Adipocyte (in vitro differentiated cells): ENCODE measurements at regions not wholly inside any gene's neighbourhood (a gene's known extent, or its start where the extent isn't known, plus 50 kb on each side); places are given as distances from the start of the nearest gene placed in this dataset.

Experiments used
- DNase-seq: peaks from one replicate; pipeline ENCODE4 v3.0.0-alpha.2; 2015; ENCODE audit warnings: low read depth
- H3K27me3 ChIP-seq: replicated peaks from 2 replicates; pipeline ENCODE4 v1.7.0; 2013; ENCODE audit warnings: mild to moderate bottlenecking, low read length, moderate library complexity; ENCODE audit not compliant: control insufficient read depth, insufficient read depth
- H3K36me3 ChIP-seq: 2 replicates; pipeline ENCODE4 v1.7.0; 2013; ENCODE audit warnings: low read length, mild to moderate bottlenecking, moderate library complexity; ENCODE audit not compliant: control insufficient read depth, insufficient read depth, severe bottlenecking
- H3K4me1 ChIP-seq: 2 replicates; pipeline ENCODE4 v1.7.0; 2013; ENCODE audit warnings: mild to moderate bottlenecking, low read length, moderate library complexity; ENCODE audit not compliant: control insufficient read depth, insufficient read depth
- H3K4me3 ChIP-seq: 2 replicates; pipeline ENCODE4 v1.7.0; 2013; ENCODE audit warnings: mild to moderate bottlenecking, low read length, moderate library complexity
- H3K9ac ChIP-seq: 2 replicates; pipeline ENCODE4 v1.7.0; 2013; ENCODE audit warnings: mild to moderate bottlenecking, low read length, moderate library complexity
- H3K9me3 ChIP-seq: 2 replicates; pipeline ENCODE4 v1.7.0; 2013; ENCODE audit warnings: mild to moderate bottlenecking, low read length, moderate library complexity; ENCODE audit not compliant: control insufficient read depth

- no peaks in the 10 kb centered on the region for H3K27me3 ChIP-seq
- no peak overlapping the region for H3K9ac ChIP-seq
- no peaks in the 10 kb centered on the region for H3K9me3 ChIP-seq
- no peaks in the 10 kb centered on the region for H3K36me3 ChIP-seq
- no peaks in the 10 kb centered on the region for H3K4me1 ChIP-seq
- peak; percentile 81 for DNase-seq
- H3K4me3 ChIP-seq: no peak overlapping the region
Observed at GRCh38 chr21:23977971-23978370, 1629.3 kb downstream of the MRPL39 start.

GRCh38 chr21:23968722-23969647 is 1638.3 kb downstream of the MRPL39 start:
- Histone ChIP-seq H3K36me3 (no peaks in the 10 kb centered on the region), H3K9me3 (no peaks in the 10 kb centered on the region), H3K9ac (no peak overlapping the region), H3K27me3 (no peaks in the 10 kb centered on the region), H3K4me1 (no peaks in the 10 kb centered on the region), H3K4me3 (no peak overlapping the region)
- DNase-seq: peak; percentile 49

GRCh38 chr21:23968008-23968407 is 1639.3 kb downstream of the MRPL39 start:
- H3K4me3 ChIP-seq: no peak overlapping the region

GRCh38 chr21:23963454-23963853 is 1643.8 kb downstream of the MRPL39 start:
- no peaks in the 10 kb centered on the region for H3K36me3 ChIP-seq
- no peaks in the 10 kb centered on the region for H3K27me3 ChIP-seq
- no peaks in the 10 kb centered on the region for H3K9me3 ChIP-seq
- no peak overlapping the region for H3K9ac ChIP-seq
- H3K4me1 ChIP-seq: no peaks in the 10 kb centered on the region
- DNase-seq: no peak
- H3K4me3 ChIP-seq: no peak overlapping the region

More at GRCh38 chr21:23968008-23968407, 1639.3 kb downstream of the MRPL39 start:
- no peaks in the 10 kb centered on the region for H3K4me1 ChIP-seq
- H3K36me3 ChIP-seq: no peaks in the 10 kb centered on the region
- H3K9me3 ChIP-seq: no peaks in the 10 kb centered on the region
- no peaks in the 10 kb centered on the region for H3K27me3 ChIP-seq
- no peak for DNase-seq
- no peak overlapping the region for H3K9ac ChIP-seq

- DNase-seq: no peak
- Histone ChIP-seq H3K4me3 (no peak overlapping the region), H3K9me3 (no peaks in the 10 kb centered on the region), H3K27me3 (no peaks in the 10 kb centered on the region), H3K4me1 (no peaks in the 10 kb centered on the region), H3K36me3 (no peaks in the 10 kb centered on the region), H3K9ac (no peak overlapping the region)
Observed at GRCh38 chr21:23960769-23961168, 1646.5 kb downstream of the MRPL39 start.

GRCh38 chr21:23955135-23955843 is 1652.0 kb downstream of the MRPL39 start:
- Histone ChIP-seq H3K36me3 (no peaks in the 10 kb centered on the region), H3K4me1 (no peaks in the 10 kb centered on the region), H3K9ac (no peak overlapping the region), H3K27me3 (no peaks in the 10 kb centered on the region), H3K9me3 (no peaks in the 10 kb centered on the region), H3K4me3 (no peak overlapping the region)
- DNase-seq: no peak

- Histone ChIP-seq H3K9me3 (no peaks in the 10 kb centered on the region), H3K4me3 (no peak overlapping the region), H3K4me1 (no peaks in the 10 kb centered on the region), H3K36me3 (no peaks in the 10 kb centered on the region), H3K9ac (no peak overlapping the region), H3K27me3 (no peaks in the 10 kb centered on the region)
- no peak for DNase-seq
Observed at GRCh38 chr21:23952269-23952668, 1655.0 kb downstream of the MRPL39 start.

GRCh38 chr21:23951251-23951650 is 1656.0 kb downstream of the MRPL39 start:
- DNase-seq: no peak
- H3K36me3 ChIP-seq: no peaks in the 10 kb centered on the region
- no peaks in the 10 kb centered on the region for H3K9me3 ChIP-seq
- H3K4me3 ChIP-seq: no peak overlapping the region
- H3K9ac ChIP-seq: no peak overlapping the region
- no peaks in the 10 kb centered on the region for H3K4me1 ChIP-seq
- H3K27me3 ChIP-seq: no peaks in the 10 kb centered on the region

GRCh38 chr21:23950344-23950743 is 1656.9 kb downstream of the MRPL39 start:
- no peaks in the 10 kb centered on the region for H3K36me3 ChIP-seq
- H3K9me3 ChIP-seq: no peaks in the 10 kb centered on the region
- no peak overlapping the region for H3K9ac ChIP-seq
- H3K4me1 ChIP-seq: no peaks in the 10 kb centered on the region
- no peaks in the 10 kb centered on the region for H3K27me3 ChIP-seq
- H3K4me3 ChIP-seq: no peak overlapping the region
- DNase-seq: no peak

- no peak for DNase-seq
- no peaks in the 10 kb centered on the region for H3K9me3 ChIP-seq
- no peaks in the 10 kb centered on the region for H3K4me1 ChIP-seq
- no peaks in the 10 kb centered on the region for H3K27me3 ChIP-seq
- H3K9ac ChIP-seq: no peak overlapping the region
- H3K4me3 ChIP-seq: no peak overlapping the region
- no peaks in the 10 kb centered on the region for H3K36me3 ChIP-seq
Observed at GRCh38 chr21:23949493-23949892, 1657.8 kb downstream of the MRPL39 start.

- Histone ChIP-seq H3K4me1 (peaks cover 4% of the 10 kb centered on the region), H3K9me3 (no peaks in the 10 kb centered on the region), H3K9ac (no peak overlapping the region), H3K36me3 (no peaks in the 10 kb centered on the region), H3K27me3 (no peaks in the 10 kb centered on the region), H3K4me3 (no peak overlapping the region)
- DNase-seq: no peak
Observed at GRCh38 chr21:23939369-23940065, 1667.8 kb downstream of the MRPL39 start.
